Chondrocyte (in vitro differentiated cells): ENCODE measurements at regions not wholly inside any gene's neighbourhood (a gene's known extent, or its start where the extent isn't known, plus 50 kb on each side); places are given as distances from the start of the nearest gene placed in this dataset.

ENCODE experiments used
- DNase-seq: peaks from one replicate; pipeline ENCODE4 v3.0.0; 2021; ENCODE audit warnings: mixed read lengths, low spot score
- H3K27ac Mint-ChIP-seq: one replicate; pipeline ENCODE4 v1.8.0; 2021; ENCODE audit warnings: mild to moderate bottlenecking, moderate library complexity, mixed read lengths; ENCODE audit not compliant: unreplicated experiment
- H3K27me3 Mint-ChIP-seq: 2 replicates; pipeline ENCODE4 v1.8.0; 2021; ENCODE audit warnings: low read depth, mixed read lengths
- H3K36me3 Mint-ChIP-seq: 2 replicates; pipeline ENCODE4 v1.8.0; 2021; ENCODE audit warnings: low read depth, mixed read lengths
- H3K4me1 Mint-ChIP-seq: 2 replicates; pipeline ENCODE4 v1.8.0; 2021; ENCODE audit warnings: low read depth, mild to moderate bottlenecking, mixed read lengths
- H3K4me3 Mint-ChIP-seq: one replicate; pipeline ENCODE4 v1.8.0; 2021; ENCODE audit warnings: mild to moderate bottlenecking, moderate library complexity, mixed read lengths; ENCODE audit not compliant: unreplicated experiment
- H3K9me3 Mint-ChIP-seq: 2 replicates; pipeline ENCODE4 v1.8.0; 2021; ENCODE audit warnings: low read depth, mixed read lengths
- TF ChIP-seq, protein P1 (sequence below): fragments of 200-600 bp; sonication (generic); IDR thresholded peaks from 2 replicates; pipeline ENCODE4 v1.5.0; 2021; ENCODE audit warnings: antibody characterized with exemption, mild to moderate bottlenecking, moderate library complexity

DNA sequence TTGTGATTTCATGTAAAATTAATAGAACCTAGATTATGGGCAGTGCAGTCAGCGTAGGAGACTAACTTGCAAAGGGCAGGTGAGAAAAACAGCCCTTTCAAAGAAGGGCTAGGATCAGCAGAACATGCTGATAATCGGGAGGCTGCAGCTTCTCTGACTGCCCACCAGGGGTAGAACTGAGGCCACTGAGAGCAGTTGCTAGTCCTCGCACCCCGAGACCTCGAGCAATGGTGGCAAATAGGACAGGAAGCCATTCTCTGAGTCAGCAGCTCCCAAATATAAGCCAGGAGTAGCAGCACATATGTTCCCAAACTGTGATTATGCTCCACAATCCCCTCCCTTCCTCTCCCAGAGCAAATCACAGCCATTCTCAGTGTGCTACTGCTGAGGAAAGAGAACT, 186.5 kb downstream of the MSL3 start:
- H3K27me3 Mint-ChIP-seq = no peaks in the 10 kb centered on the region
- TF ChIP-seq, protein P1, sequence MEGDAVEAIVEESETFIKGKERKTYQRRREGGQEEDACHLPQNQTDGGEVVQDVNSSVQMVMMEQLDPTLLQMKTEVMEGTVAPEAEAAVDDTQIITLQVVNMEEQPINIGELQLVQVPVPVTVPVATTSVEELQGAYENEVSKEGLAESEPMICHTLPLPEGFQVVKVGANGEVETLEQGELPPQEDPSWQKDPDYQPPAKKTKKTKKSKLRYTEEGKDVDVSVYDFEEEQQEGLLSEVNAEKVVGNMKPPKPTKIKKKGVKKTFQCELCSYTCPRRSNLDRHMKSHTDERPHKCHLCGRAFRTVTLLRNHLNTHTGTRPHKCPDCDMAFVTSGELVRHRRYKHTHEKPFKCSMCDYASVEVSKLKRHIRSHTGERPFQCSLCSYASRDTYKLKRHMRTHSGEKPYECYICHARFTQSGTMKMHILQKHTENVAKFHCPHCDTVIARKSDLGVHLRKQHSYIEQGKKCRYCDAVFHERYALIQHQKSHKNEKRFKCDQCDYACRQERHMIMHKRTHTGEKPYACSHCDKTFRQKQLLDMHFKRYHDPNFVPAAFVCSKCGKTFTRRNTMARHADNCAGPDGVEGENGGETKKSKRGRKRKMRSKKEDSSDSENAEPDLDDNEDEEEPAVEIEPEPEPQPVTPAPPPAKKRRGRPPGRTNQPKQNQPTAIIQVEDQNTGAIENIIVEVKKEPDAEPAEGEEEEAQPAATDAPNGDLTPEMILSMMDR = peak; percentile 72
- peaks cover 13% of the 10 kb centered on the region for H3K9me3 Mint-ChIP-seq
- DNase-seq = no peak
- peaks cover 4% of the 10 kb centered on the region for H3K4me1 Mint-ChIP-seq
- H3K4me3 Mint-ChIP-seq = no peak overlapping the region
- H3K27ac Mint-ChIP-seq = no peak overlapping the region
- no peaks in the 10 kb centered on the region for H3K36me3 Mint-ChIP-seq

DNA sequence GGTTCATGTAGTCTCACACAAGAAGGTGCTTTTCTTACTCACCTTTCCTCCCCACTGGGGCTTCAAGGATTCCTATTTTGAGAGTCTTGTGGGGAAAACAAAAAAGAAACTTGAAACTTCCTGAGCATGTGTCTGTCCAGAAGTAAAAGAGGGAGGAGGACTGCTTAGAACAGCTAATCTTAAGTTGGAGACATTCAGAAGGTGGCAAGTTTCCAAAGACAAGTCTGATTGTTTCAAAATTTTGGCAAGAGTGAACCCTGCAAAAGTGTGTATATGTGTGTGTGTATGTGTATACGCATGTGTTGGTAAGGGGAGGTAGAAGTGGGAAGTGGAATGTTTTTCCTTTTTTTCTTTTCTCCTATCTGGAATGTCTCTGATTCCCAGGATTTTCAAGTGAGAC, 189.0 kb upstream of the FRMPD4 start:
- peaks cover 14% of the 10 kb centered on the region for H3K4me1 Mint-ChIP-seq

DNA sequence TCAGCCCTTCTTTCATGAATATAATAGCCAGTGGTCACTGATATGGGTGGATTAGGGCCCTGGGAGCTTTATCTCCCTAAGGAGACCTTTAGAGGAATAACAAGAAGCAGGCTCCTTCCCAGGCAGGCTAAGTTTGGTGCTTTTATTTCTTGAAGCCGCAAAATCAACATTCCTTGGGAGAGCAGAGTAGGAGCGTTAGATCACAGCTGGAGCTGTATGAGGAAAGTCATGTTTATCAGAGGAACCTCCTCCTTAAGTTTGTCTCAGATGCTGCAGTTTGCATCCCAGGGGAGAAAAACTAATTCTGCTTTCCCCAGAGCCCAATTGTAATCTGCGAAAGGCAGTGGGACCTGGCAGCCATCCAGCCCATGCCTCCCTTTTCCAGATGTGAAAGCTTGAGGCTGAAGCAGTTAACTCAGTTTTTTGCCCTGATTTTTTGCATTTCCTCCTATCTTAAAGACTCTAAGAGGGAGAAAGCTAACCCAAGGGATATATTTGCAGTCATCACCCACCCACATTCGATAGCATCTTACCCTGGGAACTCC, 186.0 kb upstream of the FRMPD4 start:
- Mint-ChIP-seq H3K36me3 (no peaks in the 10 kb centered on the region), H3K27me3 (no peaks in the 10 kb centered on the region), H3K9me3 (peaks cover 9% of the 10 kb centered on the region), H3K4me1 (peaks cover 14% of the 10 kb centered on the region), H3K27ac (no peak overlapping the region), H3K4me3 (no peak overlapping the region)
- TF ChIP-seq, protein P1 = no peak
- no peak for DNase-seq

More for the DNA sequence above, 189.0 kb upstream of the FRMPD4 start:
- TF ChIP-seq, protein P1 = no peak
- Mint-ChIP-seq H3K4me3 (no peak overlapping the region), H3K9me3 (peaks cover 12% of the 10 kb centered on the region), H3K27me3 (no peaks in the 10 kb centered on the region), H3K36me3 (no peaks in the 10 kb centered on the region), H3K27ac (no peak overlapping the region)
- no peak for DNase-seq

DNA sequence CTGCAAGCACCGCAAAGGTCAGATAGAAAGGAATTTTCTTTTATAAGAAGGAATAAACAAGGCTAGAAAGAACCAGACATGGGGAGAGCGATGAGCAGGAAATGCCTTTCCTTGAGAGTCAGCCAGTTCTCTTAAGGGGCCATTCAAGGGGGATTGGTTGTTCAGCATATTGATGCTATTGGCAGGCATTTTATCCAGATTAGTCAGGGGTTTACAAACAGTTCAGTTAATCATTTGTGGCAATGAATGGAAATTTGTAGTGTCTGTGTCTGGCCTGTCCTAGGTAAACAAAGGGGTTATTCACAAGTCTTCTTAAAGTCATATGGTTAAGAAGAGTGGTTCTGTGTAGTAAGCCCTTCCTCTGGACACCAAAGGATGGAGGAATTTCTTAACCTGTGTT, 184.7 kb upstream of the FRMPD4 start:
- Mint-ChIP-seq H3K27ac (no peak overlapping the region), H3K27me3 (no peaks in the 10 kb centered on the region), H3K9me3 (peaks cover 9% of the 10 kb centered on the region), H3K36me3 (no peaks in the 10 kb centered on the region), H3K4me3 (no peak overlapping the region), H3K4me1 (peaks cover 14% of the 10 kb centered on the region)
- TF ChIP-seq, protein P1 = no peak
- no peak for DNase-seq

DNA sequence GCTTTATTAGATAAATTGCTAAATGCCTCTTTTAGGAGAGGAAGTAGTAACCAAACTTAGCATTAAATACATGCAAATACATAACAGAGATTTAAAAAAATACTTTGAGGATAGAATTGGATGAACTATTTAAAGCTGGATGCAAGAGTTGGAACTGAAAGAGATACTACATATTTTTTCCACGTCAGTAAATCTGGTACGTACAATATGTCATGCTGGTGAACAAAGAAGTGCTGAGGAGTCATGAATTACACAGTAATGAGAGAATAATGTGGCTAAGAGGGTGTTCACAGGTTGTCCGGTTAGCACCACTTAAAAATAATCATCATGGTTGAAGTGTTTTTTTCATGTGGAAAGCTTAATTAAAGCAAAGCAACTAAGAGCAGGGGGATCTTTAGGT, 184.1 kb upstream of the FRMPD4 start:
- DNase-seq = no peak
- Mint-ChIP-seq H3K4me3 (no peak overlapping the region), H3K9me3 (peaks cover 15% of the 10 kb centered on the region), H3K27ac (no peak overlapping the region), H3K36me3 (no peaks in the 10 kb centered on the region), H3K4me1 (peaks cover 13% of the 10 kb centered on the region), H3K27me3 (no peaks in the 10 kb centered on the region)
- TF ChIP-seq, protein P1 = no peak
